ENCODE measurements at regions not wholly inside any gene's neighbourhood (a gene's known extent, or its start where the extent isn't known, plus 50 kb on each side); places are given as distances from the start of the nearest gene placed in this dataset.

GRCh38 chr18:72360634-72361033, 183.5 kb downstream of the CBLN2 start:
- no peak for DNase-seq (ENCODE audit: low spot score)

DNA sequence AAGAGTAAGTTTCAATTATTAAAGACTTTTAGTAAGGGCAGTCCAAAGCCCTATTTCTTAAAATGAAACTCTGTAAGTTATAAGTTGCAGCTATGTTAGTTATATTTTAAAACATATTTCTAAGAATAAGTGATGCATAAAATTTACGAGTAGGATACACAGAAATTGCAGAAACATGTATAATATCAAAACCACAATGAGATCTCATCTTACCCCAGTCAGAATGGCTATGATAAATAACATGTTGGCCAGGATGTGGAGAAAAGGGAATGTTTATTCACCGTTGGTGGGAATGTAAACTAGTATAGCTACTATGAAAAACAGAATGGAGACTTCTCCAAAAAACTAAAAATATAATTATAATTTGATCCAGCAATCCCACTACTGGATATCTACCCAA, 201.2 kb downstream of the CBLN2 start:
- DNase-seq (ENCODE audit: low spot score) = no peak

DNA sequence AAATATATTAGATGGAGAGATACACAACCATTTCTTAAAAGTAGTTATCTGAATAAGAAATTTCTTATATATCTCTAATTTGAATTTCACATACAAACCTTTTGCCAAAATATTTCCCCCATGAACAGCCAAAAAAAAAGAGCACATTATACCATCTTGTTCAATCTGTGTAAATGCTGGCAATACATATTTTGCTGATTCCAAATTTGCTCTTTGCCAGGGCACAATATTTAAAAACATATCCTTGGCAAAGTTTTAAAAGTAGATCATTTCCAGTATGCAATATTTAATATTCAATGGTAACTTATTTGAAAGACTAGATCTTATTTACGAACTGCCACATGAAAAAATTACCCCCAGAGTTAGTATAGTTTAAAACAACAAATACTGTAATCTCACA, 204.2 kb downstream of the CBLN2 start:
- no peak for DNase-seq (ENCODE audit: low spot score)

DNA sequence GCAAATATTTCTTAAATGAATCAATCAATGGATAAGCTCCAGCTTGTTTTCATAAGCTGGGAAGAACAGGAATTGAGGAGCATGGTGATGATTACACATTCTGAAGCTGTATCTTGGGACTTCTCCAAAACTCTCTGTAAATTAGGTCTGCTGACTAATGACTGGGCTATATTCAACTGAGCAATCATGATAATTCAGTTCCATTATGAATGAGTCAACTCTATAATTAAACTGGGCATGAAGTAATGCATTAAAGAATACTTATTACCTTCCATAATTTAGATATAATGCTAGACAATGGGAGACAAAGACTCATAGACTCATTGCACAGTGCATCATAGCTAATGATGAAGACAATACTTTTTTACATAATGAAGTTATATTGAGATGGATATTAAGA, 207.4 kb downstream of the CBLN2 start:
- DNase-seq (ENCODE audit: low spot score) = no peak

DNA sequence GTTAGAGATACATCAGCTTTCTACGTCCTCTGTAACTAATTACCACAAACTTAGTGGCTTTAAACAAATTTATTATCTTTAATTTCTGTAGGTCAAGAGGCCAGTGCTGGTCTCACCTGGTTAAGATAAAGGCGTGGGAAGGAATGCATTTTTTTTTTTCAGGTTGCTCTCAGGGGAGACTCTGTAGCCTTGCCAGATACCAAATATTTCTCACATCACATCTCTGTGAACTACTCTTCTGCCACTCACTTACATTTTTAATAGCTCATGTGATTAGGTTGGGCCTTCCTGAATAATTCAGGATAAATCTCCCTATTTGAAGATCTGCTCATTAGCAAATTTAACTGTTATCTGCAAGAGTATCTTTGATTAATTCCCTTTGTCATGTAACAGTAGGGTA, 214.6 kb downstream of the CBLN2 start:
- no peak for DNase-seq (ENCODE audit: low spot score)

- no peak for DNase-seq (ENCODE audit: low spot score)
Observed at GRCh38 chr18:72325307-72325706, 218.8 kb downstream of the CBLN2 start.

GRCh38 chr18:72324677-72325076, 219.5 kb downstream of the CBLN2 start:
- DNase-seq (ENCODE audit: low spot score) = no peak

DNA sequence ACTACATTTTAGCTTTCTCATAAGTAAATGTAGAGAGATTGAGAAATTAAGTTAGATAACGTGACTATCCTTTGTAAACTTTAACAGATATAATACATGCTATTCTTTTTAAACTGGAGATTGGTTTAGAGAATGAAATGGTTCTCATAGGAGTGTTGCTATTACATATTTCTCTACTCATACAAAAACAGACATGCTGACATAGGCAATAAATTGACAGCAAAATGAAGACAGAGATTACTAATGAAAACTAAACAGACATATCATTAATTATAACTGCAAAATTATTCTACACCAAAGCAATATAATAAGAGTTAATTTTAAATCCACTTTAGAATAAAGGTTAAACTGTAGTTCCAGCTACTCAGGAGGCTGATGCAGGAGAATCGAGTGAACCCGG, 227.6 kb downstream of the CBLN2 start:
- DNase-seq (ENCODE audit: low spot score) = no peak

DNA sequence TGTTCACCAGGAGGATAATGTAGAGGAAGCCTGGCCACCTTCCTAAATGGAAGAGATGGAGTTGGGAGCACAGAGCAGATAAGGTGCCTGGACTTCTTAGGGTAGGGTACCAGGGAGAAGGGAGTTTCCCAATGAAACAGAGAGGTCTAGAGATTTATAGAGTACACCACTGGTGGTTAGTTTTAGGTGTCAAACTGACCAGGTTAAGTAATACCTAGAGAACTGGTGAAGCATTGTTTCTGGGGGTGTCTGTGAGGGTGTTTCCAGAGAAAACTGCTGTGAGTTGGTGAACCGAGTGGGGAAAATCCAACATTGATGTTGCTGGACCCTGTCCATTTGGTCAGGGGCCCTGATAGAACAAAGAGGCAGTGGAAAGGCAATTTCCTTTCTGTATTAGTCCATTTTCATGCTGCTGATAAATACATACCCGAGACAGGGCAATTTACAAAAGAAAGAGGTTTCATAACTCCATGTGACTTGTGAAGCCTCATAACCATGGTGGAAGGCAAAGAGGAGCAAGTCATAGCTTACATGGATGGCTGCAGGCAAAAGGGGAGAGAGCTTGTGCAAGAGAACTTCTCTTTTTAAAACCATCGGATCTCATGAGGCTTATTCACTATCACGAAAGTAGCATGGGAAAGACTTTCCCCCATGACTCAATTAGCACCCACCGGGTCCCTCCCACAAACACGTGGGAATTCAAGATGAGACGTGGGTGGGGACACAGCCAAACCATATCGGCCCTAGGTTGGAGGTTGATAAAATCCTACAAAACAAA, 260.8 kb downstream of the CBLN2 start:
- DNase-seq (ENCODE audit: low spot score) = no peak

GRCh38 chr18:72273025-72273424, 271.1 kb downstream of the CBLN2 start:
- DNase-seq (ENCODE audit: low spot score) = no peak

GRCh38 chr18:72261590-72261989, 282.6 kb downstream of the CBLN2 start:
- no peak for DNase-seq (ENCODE audit: low spot score)

DNA sequence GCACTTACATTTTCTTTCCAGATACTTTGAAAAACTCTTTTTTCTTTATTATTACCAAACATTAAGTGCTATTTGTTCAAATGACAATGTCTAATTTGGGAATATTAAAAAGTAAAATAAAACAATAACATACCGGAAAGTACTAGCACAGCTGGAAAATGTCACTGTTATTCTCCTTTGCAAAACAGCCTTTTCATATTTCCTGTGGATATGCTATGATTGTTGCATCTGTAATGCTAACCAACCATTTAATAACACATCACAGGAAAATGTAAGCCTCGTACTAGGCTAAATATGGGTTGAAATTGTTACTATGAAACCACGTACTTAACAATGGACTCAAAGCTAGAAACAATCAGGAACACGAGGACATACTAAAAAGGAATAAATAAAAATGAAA, 298.1 kb downstream of the CBLN2 start:
- DNase-seq (ENCODE audit: low spot score) = no peak

- no peak for DNase-seq (ENCODE audit: low spot score)
Observed at GRCh38 chr18:72235422-72235821, 308.7 kb downstream of the CBLN2 start.

DNA sequence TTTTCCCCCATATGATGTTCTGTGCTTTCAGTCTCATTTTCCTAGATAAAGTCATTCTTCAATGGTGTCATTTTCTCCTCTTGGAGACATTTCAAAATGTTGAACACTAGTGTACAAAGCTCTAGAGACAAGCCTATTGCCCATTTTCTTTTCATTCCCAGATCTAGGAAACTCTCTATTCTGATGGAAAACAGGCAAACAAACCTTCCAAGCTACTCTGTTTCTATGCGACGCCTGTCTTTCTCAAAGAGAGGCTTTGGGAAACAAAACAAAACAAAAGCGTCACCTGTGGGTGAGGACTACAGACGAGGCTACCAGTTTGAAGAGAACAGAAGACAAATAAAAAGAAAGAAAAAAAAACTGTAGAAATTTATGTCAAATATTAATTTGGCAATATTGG, 311.0 kb downstream of the CBLN2 start:
- DNase-seq (ENCODE audit: low spot score) = no peak

GRCh38 chr18:72232644-72233043, 311.5 kb downstream of the CBLN2 start:
- no peak for DNase-seq (ENCODE audit: low spot score)

DNA sequence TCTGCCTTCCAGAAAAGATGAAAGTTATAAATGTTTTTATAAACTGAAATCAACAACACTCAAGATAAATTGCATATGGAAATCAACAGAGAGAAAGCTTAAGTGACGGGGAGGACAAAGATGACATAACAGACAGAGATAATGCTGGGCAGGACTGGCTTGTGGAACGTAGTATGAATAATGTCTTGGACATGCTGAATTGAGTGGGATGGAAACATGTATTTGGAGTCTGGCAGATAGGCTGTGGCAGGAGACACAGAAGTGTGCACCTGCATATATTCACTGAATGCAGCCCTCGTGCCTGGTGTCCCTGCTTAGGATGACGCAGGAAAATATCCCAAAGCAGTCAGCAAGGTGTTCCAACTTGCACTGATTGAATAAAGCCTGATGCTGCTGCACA, 318.2 kb downstream of the CBLN2 start:
- DNase-seq (ENCODE audit: low spot score) = no peak

DNA sequence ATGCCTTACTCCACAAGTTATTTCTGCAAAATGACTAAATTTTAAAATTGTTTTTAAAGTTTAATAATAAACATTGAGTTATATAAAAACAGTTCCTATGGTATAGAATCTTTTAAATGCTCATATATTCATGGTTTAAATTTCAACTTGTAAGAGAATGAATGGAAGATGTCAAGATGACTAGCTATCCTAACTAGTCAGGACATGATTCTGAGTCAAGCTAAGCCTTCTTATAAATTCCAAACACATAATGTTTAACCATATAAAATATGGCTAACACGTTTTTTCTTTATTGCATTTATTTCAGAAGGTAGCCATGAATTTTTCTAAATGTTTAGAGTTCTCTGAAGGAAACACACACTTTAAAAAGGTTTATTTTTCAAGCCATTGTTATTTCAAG, 320.4 kb downstream of the CBLN2 start:
- no peak for DNase-seq (ENCODE audit: low spot score)

DNA sequence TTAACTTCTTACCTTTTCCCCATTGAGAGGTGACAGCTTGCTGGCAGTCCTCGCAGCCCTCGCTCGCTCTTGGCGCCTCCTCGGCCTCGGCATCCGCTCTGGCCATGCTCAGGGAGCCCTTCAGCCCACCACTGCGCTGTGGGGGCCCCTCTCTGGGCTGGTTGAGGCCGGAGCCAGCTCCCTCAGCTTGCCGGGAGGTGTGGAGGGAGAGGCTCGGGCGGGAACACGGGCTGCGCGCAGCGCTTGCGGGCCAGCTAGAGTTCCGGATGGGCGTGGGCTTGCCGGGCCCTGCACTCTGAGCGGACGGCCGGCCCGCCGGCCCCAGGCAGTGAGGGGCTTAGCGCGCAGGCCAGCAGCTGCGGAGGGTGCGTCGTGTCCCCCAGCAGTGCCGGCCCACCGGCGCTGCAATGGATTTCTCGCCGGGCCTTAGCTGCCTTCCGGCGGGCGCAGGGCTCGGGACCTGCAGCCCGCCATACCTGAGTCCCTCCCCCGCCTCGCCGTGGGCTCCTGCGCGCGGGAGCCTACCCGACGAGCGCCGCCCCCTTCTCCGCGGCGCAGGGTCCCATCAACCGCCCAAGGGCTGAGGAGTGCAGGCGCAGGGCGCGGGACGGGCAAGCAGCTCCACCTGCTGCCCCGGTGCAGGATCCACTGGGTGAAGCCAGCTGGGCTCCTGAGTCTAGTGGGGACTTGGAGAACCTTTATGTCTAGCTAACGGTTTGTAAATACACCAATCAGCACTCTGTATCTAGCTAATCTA, 335.0 kb downstream of the CBLN2 start:
- no peak for DNase-seq (ENCODE audit: low spot score)

GRCh38 chr18:72207280-72207679, 336.9 kb downstream of the CBLN2 start:
- no peak for DNase-seq (ENCODE audit: low spot score)

DNA sequence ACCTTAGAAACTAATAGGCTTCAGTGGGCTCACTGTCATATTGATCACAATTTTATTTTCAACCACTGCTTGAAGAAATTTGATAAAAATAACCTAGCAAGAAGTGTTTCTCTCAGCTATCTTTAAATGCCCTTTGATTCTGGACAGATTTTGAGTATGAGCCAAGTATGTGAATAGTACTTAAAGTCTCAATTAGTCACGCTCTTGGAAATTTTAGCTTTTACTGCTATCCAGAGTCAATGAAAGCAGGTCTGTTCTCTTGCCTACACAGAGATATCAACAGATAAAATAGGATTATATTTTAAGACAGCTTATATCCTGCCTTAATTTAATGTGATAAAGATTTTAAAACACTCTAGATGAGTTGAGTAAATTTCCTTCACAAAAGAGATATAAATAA, 337.3 kb downstream of the CBLN2 start:
- no peak for DNase-seq (ENCODE audit: low spot score)

- no peak for DNase-seq (ENCODE audit: low spot score)
Observed at GRCh38 chr18:72201032-72201431, 343.1 kb downstream of the CBLN2 start.

DNA sequence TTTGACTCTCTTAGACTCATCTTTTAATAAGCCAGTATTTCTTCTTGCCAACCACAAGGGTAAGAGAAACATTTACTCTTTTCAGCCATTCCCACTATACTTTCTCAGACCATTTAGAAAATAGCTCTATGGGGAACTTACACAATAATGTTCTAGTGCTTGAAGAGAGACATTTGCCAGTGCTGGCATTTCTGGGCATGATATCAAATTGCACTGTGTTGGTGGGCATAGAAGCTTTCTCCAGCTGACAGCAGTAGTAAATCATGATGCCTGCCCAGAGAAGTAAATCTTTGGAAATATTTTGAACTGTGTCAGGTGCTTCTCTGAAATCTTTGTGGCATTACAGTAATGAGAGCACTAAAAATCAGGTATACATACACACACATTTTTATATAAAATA, 346.6 kb downstream of the CBLN2 start:
- DNase-seq (ENCODE audit: low spot score) = no peak

DNA sequence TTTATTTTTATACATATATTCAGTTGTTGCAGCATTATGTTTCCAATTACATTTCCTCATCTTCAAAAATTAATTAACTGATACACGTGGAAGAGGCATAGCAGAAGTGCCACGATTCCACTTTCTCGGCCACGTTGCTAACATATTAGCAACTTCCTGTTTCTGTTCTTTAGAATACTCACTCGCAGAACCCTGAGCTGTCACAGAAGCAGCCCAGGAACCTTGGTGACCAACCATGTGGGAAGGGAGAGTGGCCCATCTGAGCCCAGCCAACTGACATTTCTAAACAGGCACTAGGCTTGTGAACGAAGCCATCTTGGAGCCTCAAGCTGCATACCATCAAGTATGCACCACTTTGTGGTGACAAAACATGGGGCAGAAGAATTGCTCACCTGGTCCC, 350.1 kb downstream of the CBLN2 start:
- DNase-seq (ENCODE audit: low spot score) = no peak

- DNase-seq (ENCODE audit: low spot score) = no peak
Observed at GRCh38 chr18:72187956-72188355, 356.2 kb downstream of the CBLN2 start.
